SK-N-DZ (cell line): ENCODE measurements at regions not wholly inside any gene's neighbourhood (a gene's known extent, or its start where the extent isn't known, plus 50 kb on each side); places are given as distances from the start of the nearest gene placed in this dataset.
"Not testable (repeated sequence)": the region's sequence is repeated elsewhere in the genome, so short reads cannot be mapped to it uniquely, and the experiment has no call there.

Experiments
- DNase-seq: peaks from one replicate; pipeline ENCODE4 v3.0.0-alpha.2; 2015; ENCODE audit warnings: low spot score

DNA sequence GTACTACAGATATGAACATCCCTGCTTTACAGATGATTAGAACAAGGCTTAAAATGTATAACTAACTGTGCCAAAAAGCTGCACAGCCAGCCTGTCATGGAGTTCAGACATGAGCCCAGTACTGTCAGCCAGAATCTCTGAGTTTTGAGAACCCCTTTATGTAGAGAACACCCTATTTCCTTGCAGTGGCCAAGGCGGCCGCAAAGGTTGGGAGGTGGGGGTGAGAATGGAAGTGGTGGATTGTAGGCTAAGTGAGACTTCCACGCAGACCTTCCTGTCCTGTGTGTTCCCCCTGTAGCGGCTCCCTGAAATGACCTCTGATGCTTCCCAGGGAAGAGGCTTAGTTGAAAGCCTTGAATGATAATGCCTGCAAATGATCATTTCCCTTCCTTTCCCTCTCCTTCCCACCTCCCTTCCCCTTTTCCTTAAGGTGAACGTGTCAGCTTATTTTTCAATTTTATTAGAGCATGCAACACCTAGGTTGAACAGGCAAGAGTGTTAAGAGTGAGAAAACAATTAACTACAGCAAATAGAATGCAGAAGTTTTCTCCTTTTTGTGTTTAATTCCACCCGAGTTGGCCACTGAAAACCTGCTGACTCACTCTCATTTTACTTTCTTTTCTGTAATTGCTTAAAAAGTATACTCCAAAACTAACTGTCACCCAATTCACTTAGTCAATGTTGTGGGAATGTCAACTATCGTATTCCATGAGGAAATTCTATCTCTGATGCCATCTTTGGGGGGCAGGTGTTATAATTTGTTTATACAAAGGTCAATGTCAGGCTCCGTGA, 167.0 kb upstream of the EDNRB start:
- DNase-seq, result no peak

DNA sequence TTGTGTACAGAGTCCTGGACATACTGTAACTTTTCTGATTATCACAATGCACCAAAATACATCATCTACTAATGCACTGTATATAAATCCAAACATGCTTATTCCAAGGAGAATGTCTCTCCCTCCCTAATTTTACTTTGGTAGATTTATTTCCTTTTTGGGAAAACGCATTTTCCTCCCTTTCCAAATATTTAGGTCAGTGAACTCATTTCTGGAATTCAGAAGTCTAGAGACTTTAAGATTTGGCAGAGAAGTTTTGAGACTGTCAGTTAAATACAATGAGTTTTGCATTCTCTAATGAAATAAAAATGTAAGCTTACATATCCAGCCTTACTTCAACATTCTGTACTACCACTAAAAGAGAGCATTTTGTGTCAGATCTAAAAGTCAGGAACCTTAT, 165.8 kb upstream of the EDNRB start:
- no peak for DNase-seq

DNA sequence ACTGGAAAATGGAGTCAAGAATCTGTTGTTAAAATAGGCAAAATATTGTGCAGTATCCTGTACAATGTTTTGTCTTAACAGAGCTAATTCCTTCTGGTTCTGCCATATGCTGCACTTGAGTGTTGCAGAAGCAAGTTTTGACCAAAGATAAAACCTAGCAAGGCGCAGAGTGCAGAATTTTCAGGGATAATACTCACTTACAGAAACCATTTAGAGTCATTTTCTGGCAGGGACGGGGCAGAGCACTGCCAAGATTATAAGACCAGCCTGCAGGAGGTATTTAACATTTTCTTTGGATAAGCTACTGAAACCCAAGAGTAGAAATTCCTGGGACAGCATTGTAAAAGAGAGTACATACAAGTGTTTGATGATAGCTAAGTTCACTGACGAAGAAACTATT, 159.5 kb upstream of the EDNRB start:
- DNase-seq, result no peak

DNA sequence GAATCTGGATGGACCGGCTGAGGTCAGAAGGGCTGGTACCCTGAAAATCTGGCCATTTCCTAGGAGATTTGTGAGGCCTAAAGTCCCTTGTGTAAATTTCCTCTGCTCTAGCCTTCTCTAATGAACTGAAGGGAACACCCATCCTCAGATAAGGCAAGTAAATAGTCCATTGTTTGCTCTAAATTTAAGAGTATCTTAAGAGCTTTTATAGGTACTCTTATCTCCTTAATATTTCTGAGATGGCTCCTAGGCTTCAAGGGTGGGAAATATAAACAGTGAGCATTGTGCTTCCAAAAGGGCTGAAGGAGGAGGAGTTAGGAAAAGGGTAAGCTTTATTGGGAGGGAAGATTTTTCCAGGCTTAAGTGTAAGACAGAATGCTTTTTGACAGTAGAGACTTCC, 148.7 kb upstream of the EDNRB start:
- DNase-seq, result no peak

DNA sequence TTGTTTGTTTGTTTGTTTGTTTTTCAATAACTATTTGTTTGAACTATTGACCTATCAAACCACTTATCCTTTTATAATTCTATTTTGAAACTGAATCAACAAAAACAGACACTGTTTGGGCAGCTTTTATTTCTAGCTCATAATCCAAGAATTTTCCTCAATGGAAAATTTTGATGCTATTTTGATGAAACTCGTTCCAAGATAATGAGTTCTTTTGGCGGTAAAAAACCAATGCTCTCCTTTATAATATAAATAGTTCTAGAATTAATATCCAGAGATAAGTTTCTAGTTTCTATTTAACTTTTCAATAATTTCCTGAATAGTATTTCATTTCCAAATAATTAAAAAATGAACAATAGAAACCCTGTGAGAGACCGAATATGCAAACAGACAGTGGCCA, 146.5 kb upstream of the EDNRB start:
- no peak for DNase-seq

DNA sequence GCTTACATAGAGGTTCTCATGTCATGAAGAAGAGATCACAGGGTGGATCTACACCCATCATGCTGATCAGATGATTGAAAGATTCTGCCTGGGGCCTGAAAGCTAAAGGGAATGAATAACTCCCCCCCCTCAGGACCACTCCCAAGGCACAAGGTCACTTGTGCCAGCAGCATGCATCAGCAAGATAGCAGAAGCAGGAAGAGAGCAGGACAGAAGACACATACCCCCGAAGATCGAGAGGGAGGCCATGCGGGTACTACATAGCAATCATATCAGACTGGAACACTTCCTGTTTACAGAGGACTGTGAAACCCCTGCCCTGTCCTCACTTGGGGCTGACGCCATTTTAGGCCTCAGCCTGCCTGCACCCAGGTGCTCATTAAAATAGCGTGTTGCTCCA, 143.2 kb upstream of the EDNRB start:
- no peak for DNase-seq

DNA sequence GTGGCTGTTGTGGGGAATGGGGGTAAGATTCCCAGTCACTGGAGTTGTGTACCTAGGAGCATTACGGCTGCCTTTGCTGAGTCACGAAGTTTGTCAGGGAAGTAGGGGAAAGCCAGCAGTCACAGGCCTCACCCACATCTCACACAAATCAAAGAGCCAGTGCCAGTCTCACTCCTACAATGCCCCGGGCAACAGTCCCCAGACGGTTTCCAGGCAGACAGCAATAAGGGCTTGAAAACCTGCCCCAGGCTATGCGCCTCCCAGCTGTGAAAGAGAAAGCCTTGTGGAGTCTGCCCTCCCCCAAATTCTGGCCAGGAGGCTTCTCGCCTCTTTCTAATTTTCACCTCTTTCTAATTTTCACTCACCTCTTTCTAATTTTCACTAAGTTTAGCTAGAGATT, 142.3 kb upstream of the EDNRB start:
- no peak for DNase-seq

DNA sequence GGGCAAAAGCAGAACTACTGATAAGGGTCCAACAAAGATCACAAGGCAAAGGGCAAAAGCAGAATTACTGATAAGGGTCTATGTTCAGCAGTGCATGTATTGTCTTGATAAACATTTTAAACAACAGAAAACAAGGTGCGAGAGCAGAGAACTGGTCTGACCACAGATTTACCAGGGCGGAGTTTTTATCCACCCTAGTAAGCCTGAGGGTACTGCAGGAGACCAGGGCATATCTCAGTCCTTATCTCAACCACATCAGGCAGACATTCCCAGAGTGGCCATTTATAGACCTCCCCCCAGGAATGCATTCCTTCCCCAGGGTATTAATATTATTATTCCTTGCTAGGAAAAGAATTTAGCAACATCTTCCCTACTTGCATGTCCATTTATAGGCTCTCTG, 138.2 kb upstream of the EDNRB start:
- DNase-seq, result not testable (repeated sequence)

DNA sequence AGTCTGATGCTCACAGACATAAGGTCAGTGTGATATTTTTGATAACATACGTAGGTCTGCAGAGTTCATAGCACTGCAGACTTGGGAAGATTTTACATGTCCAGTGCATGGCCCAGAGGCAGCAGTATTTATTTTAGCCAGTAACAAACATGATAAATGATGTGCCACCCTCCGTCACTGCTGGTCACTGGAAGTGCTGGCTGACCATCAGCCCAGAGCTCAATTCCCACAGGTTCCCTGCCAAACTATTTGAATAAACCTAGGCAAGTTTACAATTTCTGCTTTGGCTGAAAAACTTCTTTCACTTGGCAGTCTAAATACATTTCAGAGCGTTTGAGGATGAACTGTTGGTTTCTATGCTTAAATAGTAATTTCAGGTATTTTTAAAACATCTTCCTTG, 135.5 kb upstream of the EDNRB start:
- DNase-seq, result no peak

DNA sequence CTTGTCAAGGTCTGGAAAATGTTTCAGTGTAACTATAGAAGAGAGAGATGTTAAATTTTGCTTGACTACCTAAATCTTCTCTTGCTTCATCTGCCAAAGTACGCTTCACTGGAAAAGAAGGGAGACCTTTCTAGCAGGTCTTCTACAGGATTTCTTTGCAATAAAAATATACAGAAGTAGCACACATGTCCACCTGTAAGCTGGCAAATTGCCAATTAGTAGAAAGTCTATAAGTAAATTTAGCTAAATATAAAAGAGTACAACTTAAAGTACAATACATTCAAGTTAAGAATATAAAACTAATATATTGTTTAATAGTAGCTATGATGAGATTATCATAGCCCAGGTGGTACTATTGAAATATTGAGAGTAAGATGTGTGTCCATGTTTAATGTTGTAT, 128.5 kb upstream of the EDNRB start:
- no peak for DNase-seq

DNA sequence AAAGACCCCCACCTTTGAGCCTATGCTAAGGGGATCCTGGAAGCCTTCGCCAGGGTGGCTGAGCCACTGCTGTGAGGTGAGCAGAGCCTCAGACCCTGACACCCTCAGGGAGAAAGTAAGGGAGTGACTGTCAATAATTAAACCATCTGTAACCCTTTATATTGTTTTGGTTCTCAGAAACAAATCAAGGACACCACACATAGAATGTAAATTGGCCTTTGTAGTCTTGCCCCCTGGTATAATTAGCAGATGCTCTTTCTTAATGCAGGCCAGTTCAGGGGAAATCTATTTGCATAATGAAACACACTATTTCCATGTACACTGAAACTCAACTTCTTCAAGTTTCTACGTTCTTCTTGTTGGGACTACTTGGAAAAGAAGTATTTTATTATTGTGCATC, 127.7 kb upstream of the EDNRB start:
- DNase-seq, result no peak

DNA sequence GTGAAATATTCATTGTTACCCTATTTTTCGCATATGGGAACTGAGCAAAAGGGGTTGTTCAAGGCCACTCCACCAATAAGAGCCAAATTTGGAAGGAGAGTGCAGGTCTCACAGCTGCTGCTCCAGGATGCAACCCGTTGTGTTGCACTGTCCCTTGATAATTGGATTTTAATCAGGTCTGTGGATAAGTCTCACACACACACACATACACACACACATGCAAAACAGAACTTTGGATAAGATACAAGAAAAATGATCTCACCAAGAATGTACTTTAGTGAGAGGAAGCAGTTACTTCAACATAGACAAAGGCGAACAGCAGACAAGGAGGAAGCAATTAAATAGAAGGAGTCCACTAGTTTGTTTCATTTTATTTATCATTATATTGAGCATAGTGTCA, 127.3 kb upstream of the EDNRB start:
- no peak for DNase-seq

DNA sequence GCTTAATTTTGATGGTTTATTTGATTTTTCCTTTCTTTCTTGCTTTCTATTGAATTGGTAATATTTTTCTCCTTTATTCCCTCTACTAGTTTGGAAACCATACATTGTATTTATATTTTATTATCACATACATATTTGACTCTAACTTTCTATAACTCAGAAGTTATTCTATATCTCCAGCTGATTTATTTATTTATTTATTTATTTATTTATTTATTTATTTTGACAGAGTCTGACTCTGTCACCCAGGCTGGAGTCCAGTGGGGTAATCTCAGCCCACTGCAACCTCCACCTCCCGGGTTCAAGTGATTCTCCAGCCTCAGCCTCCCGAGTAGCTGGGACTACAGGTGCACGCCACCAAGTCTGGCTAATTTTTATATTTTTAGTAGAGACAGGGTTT, 122.7 kb upstream of the EDNRB start:
- not testable (repeated sequence) for DNase-seq

DNA sequence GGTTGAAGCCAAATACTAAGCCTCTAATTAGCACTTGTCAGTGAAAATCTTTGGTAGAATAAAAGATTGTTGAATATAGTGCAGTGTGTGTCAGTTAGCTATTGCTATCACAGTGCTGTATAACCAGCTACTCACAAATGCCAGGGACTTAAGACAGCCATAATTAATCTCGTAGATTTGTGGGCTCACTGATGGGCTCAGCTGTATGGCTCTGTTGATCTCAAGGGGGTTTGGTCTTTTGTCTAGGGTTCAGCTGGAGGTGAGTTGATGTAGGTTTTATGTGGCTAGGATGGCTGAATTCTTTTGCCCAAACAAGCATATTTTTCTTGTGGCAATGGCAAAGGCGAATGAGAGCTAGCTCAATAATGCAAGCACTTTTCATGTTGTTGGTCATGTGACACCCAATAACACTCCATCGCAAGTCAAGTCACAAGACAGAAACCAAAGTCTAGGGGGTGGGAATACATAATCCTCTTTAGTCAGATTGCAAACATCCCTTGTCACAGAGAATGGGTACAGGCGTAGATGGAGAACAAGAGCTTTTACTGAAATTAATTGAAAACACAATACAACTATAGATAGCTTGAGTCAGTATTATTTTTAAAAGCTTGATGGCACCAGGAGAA, 121.7 kb upstream of the EDNRB start:
- no peak for DNase-seq

DNA sequence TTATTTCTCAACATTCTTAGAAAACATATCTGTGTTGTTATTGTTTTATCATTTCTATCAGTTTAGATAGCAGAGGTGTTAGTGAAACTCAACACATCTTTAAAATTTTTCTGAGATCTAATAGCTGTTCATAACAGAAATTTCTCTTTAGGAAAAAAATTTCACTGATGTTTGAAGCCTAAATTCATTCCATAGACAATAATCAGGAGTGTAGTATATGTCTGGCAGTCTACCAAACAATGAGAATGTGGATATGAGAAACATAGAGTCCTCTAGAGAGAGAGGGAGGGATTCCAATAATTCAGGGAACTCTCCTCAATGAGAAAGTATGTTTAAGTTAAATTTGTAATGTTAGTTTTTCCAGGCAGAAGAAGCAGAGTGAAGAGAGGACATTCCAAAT, 118.2 kb upstream of the EDNRB start:
- no peak for DNase-seq

DNA sequence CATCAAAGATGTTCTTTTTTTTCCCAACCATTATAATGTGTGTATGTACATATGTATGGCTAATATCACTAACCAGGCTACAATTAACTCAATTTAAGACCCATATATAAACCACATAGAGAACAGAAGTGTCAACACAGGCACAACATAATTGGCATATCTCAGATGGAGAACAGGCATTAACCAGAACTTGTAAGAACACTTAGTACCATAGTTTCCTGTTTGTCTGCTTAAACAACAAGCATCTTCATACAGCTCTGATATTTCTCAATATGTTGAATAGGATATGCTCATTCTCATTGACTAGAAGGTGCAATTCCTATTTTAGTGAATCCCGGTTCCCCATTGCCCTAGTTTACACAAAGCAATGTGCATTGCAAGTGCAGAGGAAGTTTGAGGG, 116.9 kb upstream of the EDNRB start:
- no peak for DNase-seq

DNA sequence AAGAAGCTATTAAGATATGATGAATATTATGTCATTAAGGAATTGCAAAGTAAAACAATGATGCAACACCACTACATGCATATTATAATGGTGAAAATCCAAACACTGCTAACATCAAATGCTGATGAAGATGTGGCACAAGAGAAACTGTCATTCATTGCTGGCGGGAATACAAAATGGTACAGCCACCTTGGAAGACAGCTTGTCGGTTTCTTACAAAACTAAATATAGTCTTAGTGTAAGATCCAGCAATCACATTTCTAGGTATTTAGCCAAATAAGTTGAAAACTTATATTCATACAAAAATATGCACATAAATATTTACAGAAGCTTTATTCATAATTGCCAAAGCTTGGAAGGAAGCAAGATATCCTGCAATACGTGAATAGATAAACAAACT, 114.9 kb upstream of the EDNRB start:
- DNase-seq, result no peak

DNA sequence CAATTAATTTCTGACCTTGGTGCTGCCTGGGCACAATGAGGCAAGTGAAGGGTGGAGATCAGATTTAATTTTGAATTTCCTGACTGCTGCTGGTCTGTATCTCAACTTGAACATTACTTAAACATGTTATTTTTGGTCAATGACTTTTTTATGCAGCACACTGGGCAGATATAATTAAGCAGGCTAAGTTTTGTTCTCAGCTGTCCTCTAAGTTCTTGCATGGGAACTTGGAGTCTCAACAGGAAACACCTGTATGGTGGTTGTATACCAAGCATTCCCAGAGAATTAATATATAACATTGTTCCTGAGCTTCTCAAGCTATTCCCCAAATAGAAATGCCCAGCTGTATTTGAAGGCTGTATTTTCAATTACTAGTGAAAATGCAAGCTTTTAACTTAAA, 113.5 kb upstream of the EDNRB start:
- no peak for DNase-seq

DNA sequence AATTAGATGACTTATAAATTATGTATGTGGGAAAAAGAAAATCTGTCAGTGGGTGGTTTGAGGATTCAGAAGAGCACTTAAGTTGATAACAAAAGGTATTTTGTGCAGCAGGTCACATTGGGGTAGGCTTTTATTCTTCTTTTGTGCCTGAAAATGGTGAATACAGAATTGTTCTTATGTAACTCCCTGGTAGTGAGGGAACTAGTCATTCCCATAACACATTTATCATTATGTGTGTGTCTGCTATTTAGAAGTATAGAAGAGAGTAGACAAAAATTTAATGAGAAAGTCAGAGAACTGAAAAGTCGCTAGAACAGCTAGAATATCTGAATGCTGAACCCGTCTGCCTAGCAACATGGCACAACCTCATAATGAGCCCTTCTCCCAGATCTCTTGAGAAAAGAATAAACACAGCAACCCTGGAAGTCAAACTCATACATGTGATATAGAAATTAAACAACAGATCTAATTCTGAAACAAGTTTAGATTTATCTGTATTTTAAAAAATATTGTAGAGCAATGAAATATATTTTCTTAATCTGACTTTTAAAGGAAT, 111.8 kb upstream of the EDNRB start:
- DNase-seq, result no peak

DNA sequence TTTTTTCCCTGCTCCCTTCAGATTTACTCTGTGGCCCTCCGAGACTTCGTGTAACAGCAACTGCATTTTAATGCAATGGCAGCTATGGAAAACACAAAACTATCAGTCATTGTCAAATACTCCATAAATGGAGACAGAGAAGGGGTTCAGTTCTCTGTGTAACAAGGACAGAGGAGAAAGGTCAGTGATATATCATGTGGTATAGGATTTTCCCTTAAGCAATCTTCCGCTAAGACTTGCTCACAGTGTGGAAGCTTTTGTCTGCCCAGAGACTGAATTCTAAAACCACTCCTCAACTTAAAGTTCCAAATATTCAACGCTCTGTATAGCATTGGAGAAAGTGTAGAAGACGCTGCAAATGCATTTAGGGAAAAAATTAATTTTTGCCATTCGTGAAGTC, 111.3 kb upstream of the EDNRB start:
- DNase-seq, result no peak

DNA sequence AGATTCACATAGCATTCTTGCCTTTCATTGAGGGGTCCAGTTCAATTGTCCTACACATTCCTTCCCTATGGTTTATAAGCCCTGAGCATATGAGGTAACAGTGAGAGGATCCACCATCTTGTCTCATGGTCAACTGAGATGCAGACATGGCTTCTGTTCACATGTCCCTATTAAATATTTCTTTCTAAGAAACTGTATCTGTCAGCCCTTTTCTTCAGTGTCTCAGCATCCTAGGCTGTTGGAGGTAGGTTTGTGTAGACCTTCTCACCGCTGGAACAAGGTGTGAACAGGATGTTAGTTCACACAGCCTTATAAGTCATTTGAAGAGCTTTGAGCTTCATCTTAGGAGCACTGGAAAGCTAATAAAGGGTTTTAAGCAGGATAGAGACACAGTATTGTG, 110.3 kb upstream of the EDNRB start:
- DNase-seq, result no peak

DNA sequence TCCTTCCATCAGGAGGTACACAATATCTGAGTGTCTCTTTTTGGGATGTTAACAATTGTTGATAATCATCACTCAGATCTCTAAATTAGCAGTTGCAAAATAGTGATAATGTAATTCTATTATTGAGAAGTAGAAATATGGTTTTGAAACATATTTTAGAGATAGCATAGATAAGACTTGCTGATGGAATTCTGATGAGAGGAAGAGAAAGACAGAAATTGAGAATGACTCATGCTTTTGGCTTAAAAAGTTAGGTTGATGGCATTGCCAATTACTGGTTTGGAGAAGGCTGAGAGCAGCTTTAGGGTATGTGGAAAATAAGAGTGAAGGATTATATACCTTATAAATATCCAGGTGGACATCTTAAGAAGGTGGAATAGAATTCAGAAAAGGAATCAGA, 106.4 kb upstream of the EDNRB start:
- no peak for DNase-seq

DNA sequence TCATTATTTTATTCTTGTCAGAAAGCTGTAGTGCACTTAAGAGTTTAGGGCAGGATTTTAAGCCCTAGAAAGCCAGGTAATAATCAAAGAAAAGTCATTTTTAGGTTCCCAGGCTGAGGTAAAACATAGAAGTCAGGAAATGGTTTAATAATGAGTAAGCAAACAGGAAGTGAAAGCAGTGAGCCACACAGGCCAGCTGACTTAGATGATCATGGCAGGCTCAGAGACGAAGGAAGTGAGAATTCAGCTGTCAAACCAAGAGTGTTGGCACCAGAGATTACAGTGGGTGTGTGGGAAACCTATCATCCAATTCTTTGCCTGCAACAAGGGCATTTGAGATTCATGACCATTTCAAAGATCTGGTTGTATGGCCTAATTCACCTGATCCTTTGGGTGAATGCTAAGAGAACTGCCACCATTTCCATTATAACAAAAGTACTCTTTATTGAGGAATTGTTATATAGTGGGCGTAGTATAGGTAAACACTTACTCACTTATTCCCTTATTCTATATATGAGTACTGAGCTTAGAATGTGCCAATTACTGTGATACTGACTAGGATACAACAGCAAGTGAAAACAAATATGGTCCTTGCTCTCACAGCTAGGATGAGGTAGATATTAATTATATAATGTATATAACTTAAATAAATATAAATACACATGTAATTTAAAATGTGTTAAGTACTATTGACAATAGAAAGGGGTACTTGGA, 103.7 kb upstream of the EDNRB start:
- no peak for DNase-seq
